CD4-positive, alpha-beta T cell treated with Interleukin-4 for 1 hour (primary cell): ENCODE measurements at regions not wholly inside any gene's neighbourhood (a gene's known extent, or its start where the extent isn't known, plus 50 kb on each side); places are given as distances from the start of the nearest gene placed in this dataset.

Source experiments
- DNase-seq, 2 donors: peaks; one replicate each; pipeline ENCODE4 v3.0.0-alpha.2; 2020 to 2022

DNA sequence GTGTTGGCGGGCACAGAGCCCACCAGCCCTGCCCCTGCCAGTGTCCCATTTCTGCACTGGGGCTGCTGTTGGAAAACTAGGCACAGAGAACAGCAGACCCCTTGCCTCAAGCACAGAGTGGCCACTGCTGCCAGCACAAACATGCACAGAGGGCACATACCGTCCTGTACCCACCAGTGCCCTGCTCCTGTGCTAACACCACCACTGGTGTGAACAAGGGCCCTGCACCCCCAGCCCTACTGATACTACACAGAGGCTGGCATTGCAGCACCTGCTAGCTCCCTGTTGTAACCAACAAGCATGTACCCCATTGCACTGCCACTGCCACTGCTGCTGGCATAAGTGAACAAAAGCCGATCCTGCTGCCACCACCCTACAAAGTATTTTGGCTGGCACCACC, 348.0 kb upstream of the MPDZ start:
- no peak for DNase-seq

DNA sequence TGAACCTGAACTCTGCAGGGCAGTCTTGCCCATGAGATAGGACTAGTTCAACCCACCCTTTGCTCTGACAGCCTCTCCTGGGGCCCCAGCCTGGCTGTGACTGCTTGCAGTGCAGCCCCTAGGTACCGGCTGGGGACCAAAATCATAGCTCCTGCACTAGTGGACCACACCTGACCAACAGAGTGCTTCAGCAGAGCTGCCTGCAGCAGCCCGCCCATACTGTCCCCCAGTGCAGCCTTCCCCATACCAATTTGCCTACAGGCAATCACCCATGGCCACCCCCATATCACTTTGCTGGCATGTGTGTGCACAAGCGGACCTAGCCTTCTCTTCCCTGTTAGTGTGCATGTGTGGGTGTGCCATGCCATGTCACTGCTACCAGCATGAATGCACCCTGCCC, 347.6 kb upstream of the MPDZ start:
- no peak for DNase-seq

- DNase-seq = no peak
Measured at GRCh38 chr9:13626601-13627000, 347.1 kb upstream of the MPDZ start.

DNA sequence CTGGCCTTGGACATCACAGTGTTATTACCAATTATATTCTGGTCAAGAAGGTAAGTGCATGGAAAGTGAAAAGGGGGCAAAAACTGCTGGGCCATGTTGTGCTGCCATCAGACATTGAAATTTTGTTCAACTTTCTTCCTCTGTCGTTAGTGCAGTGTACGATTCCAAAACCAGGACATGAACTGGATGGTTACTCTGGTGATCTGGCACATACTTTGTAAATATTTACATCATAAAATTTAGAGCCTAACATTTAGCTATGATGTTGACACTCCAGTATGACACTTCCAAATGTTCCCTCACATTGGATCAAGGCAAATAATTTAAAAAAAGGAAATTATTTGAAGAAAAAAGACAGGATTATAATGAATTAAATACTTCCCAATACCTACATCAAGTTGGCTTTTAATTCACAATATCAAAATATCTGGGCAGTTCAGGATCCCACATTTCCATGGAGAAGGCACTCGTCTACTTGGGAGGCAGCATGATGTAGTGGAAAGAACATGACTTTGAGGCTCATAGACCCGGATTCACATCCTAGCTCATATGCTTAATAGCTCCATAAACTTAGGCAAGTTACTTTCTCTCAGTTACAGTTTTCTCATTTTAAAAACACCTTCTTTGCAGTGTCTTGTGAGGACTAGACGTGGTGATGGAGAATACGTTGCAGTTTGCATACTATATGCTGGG, 342.5 kb upstream of the MPDZ start:
- DNase-seq = no peak

GRCh38 chr9:13616491-13617035, 337.1 kb upstream of the MPDZ start:
- DNase-seq = no peak

- DNase-seq = no peak
Measured at GRCh38 chr9:13615660-13616490, 336.4 kb upstream of the MPDZ start.

DNA sequence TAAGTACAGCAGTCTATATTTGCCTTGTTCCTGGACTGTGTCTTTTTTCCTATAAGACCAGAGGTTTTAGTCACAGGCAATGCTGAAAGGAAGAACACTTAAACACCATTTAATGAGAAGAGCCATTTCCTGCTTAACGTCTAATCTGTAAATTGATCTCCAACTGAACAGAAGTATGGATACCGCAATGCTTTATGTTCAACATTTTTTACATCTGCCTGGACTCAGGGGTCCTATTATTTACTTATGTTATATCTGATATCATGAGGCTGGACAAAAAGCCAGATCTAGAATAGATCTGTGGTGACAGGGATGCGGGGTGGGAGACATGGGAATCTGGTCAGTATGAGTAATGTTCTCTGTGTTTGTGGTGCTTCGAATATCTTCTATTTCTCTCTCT, 334.6 kb upstream of the MPDZ start:
- no peak for DNase-seq

GRCh38 chr9:13613296-13613695, 333.8 kb upstream of the MPDZ start:
- no peak for DNase-seq

DNA sequence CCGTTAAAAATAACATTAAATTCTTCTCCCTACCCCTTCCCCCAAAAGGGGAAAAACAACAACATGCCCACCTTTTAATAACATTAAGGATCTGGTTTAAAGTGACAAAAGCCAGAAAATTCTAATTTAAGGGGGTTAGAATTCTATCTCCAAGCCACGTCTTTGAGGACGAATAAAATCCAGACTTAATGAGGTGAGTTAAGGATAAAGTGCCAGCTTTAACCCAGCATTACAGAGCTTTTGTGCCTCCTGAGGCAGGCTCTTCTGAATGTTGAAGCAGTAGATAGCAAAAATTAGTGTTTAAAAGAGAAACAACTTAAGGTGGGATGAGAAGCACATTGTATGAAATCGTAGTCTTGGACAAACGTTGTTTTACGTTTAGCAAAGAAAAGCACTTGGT, 329.0 kb upstream of the MPDZ start:
- DNase-seq = no peak

DNA sequence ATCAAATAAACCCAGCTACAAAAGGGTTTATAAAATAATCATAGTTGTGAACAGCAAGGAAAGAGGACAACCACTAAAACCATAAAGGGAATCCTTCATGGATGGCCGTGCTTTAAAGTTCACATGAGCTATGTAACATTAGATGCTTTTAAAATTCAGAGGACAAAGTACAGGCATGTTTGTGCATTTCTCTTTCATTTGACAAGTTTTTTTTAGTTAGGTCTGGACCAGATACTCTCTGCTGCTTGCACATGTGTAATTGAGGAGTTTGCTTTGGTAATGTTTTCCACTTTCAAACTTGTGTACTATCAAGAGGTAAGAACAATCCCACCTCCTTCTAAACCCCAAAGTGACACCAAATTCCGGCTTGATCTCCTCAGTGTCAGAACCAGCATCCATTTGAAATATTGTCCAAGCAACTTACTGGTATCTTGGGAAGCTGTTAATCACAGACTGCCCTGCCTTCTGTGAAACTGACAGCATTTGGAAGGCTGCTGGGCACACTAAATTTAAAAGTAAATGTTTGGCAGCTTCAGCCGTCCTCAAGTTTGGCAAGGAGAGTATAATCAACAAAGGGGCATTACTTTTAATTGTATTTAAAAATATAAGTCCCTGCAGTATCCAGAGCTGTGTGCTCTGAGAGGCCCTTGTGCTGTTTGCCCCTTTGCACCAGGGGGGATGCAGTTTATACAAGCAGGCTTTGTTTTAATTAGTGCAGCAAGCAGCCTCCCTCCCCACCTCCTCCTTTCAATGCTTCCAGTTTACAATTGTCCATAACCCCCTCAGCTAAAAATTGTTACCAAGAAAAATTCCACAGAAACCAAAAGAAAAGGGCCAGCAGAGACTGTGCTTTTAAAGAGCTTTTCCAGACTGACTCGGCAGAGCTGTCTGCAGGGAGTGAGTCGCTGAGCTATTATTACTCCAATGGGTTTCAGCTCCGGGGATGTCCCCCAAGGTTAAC, 328.3 kb upstream of the MPDZ start:
- DNase-seq = no peak

- DNase-seq = no peak
Measured at GRCh38 chr9:13606586-13606985, 327.1 kb upstream of the MPDZ start.

DNA sequence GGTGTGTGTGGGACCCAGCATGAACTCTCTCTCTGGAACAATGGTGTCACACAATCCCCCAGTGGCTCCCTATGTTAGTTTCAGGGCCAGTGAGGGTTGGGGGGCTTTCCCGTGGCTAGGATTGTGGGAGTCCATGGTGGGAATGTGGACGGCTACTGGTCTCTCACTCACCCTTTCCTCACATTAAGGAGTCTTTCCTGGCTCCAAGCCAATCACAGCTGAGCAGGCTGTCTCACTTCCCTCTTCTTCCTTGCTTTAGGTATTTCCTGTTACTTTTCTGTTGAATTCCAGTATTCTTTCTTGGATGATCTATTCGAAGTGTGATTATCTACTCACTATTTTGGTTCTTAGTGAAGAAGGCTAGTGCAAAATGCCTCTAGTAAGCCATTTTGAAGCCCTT, 324.4 kb upstream of the MPDZ start:
- no peak for DNase-seq

DNA sequence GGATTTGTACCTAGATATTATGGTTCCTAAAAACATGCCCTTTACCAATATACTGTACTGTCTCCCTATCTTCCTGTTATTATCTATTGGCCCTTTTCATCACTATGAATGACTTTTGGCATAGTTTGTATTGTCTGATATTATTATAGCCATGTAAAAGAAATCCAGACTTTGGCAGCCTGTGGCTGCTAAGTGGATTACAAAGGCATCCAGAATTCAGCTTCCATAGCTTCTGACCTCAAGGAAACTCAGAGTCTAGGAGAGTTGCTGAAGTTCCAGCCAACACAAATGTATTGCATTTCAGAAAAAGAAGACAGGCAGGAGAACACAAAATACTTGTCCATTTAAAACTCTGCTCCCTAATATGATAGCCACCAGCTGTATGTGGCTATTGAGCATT, 319.2 kb upstream of the MPDZ start:
- no peak for DNase-seq

DNA sequence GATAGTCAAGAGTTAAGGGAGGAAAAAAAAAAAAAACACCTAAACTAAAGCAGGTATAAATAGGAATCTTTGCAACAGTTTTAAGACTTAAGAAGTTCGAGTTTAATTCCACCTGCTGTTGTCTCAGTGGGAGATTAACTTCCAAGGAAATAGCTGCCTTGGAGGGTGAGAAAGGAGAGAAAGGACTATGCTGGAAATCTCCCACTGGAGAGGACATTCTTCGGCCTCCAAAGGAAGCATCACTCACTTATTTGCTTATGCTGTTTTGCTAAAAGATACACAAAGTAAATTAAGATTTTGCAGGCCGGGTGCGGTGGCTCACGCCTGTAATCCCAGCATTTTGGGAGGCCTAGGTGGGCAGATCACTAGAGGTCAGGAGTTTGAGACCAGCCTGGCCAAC, 317.9 kb upstream of the MPDZ start:
- no peak for DNase-seq

DNA sequence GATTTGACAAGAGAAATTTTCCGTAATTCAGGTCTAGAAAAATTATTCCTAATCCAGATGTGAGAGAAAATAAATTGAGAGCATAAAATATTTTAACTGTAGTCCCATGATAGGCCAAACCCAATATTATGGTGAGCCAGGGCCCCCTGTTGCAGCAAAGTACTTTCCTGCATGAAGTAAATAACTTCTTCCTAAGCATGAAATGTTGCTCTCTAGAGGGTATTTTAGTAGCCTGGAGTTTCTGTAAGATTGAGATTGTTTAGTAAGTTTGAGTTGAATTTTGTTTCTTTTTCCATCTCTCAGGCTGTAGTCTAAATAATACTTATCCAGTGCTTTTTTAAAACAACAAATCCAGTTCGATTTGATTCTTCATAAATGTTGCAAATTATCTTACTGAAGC, 317.5 kb upstream of the MPDZ start:
- no peak for DNase-seq

- DNase-seq = no peak
Measured at GRCh38 chr9:13596383-13596970, 317.0 kb upstream of the MPDZ start.

DNA sequence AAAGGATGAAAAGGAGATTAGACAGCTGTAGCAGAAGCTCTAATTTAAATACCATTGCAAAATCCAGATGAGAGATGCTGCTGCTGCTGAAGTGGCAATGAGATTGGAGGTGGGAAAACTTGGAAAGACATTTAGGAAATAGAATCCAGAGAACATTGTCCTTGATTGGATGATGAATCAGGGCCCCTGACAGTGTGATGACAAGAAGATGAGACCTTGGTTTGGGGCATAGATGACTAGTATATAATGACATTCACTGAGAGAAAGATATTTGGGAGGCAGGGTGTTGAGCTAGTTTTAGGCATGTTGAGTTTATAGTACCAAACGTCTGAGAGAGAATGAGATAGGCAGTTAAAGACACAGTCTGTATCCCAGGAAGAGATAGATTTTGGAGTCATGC, 311.5 kb upstream of the MPDZ start:
- no peak for DNase-seq

DNA sequence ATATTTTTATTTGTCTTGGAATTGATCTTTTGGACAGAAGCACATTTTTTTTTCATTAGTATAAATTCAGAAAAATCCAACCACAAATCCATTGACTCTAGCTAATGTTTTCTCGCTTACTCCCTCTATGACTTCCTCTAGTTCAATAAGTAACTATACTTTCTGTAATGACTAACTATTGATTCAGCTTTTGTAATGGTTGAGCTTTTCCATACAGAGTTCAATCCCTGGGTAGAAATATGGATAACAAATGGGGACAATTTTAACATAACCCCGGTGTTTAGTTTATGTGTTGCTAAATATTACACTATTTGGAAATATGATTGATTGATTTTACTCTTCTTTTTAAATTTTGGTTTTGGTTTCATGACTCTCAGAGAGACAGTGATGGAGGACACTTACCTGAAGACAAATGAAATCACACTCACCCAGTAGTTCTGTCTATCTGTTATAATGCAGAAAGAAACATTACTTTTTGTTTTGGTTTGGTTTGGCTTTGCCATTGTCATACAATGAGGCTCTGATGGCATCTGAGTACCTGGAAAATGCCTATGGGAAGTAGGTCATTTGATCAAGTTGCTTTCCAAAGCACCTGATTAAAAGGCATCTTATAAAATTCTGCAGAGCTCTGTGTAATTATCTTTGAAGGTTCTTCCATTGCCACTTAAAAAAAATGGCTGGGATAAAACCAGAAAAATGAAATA, 309.7 kb upstream of the MPDZ start:
- no peak for DNase-seq

GRCh38 chr9:13588151-13589033, 308.9 kb upstream of the MPDZ start:
- DNase-seq = no peak

- DNase-seq = no peak
Measured at GRCh38 chr9:13587571-13587970, 308.1 kb upstream of the MPDZ start.
